ENCODE measurements at regions not wholly inside any gene's neighbourhood (a gene's known extent, or its start where the extent isn't known, plus 50 kb on each side); places are given as distances from the start of the nearest gene placed in this dataset.
"Not testable (repeated sequence)": the region's sequence is repeated elsewhere in the genome, so short reads cannot be mapped to it uniquely, and the experiment has no call there.

DNA sequence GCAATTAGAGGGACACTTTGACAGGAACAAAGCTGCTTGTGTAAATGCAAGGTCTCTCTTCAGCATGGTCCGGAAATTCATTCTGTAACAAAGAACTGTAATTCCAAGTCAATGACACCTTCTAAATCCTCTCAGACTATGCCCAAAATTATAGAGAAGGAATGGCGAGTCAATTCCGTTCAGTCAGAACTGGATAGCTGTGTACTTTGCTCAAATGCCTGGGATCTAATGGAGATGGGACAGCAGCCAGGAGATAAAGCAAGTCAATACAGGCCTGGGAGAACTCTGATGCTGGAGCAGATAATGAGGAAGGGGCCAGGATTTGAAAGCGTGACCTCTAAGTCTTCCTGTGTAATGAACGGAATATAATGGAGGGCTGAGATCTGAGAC is 96.4 kb upstream of the SPRY4 start:
- Histone ChIP-seq H3K27ac (no peak overlapping the region), H3K4me3 (no peak overlapping the region)

DNA sequence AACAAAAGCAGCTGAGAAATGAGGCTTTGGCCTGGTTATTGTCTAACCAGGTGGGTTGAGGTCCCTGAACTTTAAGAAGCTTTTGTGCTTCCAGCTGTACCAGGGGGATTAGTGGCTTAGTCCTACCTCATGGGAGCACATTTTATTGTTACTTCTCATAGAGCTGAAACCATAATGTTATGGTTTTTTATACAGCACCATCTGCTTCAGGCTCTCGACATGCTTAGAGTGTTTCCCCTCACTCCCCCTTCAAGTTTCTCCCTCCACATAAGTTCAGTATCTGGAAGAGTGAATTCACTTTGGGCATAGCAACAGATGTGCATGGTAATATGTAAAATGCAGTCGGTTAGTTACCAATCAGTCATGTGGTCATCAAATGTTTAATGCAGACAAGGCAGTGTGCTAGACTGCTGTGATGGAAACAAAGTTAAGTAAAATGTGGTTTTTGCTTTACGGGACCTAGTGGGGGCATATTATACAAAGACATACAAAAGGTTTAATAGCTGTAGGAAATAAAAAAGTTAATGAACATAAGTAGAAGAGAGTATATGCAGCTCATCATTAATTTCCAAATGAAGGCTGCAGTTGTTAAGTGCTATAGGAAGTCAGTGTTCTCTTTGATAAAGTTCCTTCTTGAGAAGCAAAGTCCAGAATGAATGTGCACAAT is 95.9 kb upstream of the SPRY4 start:
- no peak overlapping the region for H3K4me3 ChIP-seq
- H3K27ac ChIP-seq: no peak overlapping the region

DNA sequence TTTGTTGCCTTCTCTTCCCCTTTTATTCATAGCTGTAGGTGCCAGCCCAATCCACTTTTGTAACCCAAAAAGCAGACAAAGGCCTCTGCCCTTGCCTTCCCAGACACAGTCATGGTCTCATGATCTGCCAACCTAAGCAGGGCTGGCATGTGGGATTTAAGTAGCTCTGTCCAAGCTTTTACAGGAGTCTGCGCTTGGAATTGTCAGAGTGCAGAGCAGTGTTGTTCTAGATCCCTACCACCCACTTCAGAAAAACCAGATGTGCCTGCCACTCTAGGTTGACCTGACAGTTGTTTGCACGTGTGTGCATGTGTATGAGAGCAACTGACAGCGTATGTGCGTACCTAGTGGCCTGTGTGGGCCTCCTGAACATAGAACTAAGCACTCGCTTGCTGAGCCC is 87.8 kb upstream of the SPRY4 start:
- Histone ChIP-seq H3K27ac (no peak overlapping the region), H3K4me3 (no peak overlapping the region)

DNA sequence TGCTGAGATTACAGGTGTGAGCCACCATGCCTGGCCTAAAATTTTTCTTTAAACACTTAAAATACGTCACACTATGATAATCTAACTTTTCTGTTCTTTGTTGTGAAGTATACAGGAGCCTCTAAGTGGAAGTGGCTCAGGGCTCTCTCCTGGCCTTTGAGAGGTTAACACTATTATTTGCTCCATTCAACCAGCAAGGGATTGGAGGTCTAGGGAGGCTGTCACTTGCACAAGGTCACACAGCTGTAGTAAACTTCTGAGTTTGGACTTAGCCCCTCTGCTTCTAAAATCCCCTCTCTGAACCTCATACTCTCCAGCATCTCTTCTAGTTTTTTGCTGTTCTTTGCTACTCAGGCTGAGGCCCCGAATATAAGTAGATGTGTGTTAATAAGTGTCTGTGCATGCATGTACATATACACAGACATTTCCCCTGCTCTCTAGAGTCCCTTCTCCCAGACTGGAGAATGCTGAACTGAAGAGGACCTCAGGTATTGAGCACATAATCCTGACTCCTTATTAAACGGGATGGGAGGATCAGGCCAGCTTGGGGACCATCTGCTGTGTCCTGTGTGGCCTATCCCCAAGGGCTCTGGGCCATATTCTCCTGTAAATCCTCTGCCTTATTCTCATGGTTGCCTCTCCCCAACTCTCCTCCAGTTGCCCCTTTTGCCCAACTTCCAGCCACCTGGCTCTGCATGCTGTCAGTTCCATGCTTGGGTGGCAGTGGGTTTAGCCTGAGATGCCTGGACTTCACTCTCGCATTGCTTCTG is 87.0 kb upstream of the SPRY4 start:
- H3K27ac ChIP-seq: no peak overlapping the region

DNA sequence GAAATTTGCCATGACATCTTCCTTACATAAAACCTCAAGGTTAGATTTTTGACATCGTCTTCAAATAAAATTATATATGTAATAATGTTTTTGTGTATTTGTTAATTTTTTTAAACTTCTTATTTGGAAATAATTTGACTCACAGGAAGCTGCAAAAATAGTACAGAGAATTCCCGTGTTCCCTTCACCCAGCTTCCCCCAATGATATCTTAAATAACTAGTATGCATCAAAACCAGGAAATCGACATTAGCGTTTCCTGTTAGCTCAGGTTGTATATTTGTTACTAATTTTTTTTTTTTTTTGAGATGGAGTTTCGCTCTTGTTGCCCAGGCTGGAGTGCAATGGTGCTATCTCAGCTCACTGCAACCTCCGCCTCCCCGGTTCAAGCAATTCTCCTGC is 86.3 kb upstream of the SPRY4 start:
- Histone ChIP-seq H3K4me3 (no peak overlapping the region), H3K27ac (no peak overlapping the region)

More for the DNA sequence above, 87.0 kb upstream of the SPRY4 start:
- H3K4me3 ChIP-seq: no peak overlapping the region

DNA sequence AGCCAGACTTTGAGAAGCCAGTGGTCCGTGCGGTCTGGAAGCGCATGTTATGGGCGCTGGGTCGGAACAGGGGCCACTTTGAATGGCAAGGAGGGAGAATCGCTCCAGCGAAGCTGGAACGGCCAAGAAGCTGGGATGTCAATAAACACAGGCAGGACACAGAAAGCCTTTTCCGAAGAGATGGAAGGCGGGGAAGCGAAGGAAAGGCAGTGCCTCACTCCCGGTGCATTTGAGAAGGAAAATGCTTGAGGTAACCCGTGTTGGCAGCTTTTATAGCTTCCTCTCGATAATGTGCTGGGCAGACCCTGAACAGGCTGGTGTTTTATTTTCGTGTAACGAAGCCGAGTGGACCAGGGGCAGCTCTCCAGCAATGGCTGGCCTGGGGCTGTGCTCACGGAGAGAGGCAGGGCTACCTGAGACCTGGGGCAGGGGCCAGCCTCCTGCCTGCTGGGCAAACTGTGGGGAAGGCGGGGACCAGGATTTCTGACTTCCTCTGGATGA is 84.2 kb upstream of the SPRY4 start:
- Histone ChIP-seq H3K27ac (no peak overlapping the region), H3K4me3 (no peak overlapping the region)

DNA sequence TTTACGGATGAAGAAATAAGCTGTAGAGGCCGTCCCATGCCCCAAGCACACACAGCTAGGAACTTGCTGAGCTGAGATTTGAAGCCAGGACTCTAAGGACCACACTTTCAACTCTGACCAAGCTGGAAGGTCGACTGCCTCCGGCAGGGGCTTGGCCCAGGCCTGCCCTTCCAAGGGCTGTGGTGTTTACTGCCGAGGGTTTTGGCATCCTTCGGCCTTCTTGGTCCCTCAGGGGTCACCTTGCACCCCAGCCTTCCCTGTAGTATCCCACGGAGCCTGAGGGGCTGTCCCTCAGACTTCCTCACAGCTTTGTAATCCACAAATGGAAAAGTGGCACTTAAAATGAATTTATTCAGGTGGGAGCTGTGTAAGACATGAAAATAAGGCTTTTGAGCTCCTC is 83.7 kb upstream of the SPRY4 start:
- H3K4me3 ChIP-seq: no peak overlapping the region
- no peak overlapping the region for H3K27ac ChIP-seq

DNA sequence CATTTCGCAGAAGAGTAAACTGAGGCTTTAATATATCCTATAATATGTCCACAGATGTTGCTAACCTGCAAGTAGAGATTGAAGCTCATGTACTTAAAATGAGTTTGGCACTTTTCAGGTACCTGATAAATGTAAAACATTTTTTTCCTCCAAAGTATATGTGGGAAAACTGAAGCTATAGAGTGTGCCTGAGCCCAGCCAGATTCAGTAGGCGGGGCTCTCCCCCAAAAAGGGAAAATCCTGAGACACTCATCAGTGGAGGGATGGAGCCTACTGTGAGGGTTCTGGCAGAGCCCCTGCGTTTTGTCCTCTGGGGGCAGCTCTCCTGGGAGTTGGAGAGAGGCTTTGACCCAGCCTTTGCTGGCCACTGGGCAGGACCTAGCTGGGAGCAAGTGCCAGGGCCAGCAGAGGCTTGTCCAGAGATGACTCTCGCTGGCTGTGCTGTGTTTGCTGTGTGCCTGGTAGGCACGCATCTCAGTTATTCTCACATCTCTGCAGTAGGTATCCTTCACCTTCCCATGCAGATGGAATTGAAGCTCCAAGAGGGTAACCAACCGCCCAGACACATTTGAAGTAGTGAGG is 81.1 kb upstream of the SPRY4 start:
- H3K27ac ChIP-seq: no peak overlapping the region
- H3K4me3 ChIP-seq: no peak overlapping the region

DNA sequence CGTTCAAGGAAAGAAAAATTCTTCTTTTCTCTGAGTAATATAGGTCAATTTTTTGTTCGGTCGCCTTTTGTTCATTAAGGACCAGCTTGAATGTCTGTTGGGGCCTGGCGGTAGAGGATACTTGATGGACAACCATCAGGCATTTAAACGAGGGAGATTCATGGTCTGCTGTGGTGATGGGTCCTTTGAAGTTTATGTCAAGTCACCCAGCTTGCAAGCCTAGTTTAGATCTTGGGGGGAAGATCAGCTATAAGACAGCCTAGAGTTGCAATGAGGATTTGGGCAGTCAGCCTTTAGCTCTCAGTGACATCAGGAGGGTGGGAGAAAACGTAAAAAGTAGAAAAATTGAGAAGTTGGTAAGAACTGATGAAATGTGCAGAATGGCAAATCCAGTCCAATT is 80.2 kb upstream of the SPRY4 start:
- Histone ChIP-seq H3K27ac (no peak overlapping the region), H3K4me3 (no peak overlapping the region)

DNA sequence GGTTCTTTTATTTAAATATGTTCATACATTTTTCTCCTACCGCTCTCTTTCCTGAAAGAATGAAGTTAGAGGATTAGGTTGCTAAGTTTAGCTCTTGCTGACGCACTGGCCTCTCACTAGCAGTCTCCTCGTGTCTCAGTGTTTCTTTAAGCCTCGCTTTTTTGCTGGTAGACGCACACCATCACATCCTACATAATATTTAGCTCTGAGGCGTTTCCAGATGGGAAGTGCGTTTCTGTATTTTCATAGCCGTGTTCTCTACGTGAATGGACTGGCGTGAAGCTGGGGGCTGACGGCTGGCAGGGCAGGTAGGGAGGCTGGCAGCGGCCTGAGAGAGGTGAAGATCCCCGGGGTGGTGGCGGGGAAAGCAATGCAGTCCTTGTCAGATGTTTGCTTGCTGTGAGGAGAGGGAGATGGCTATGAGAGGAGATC is 79.2 kb upstream of the SPRY4 start:
- Histone ChIP-seq H3K4me3 (no peak overlapping the region), H3K27ac (no peak overlapping the region)

DNA sequence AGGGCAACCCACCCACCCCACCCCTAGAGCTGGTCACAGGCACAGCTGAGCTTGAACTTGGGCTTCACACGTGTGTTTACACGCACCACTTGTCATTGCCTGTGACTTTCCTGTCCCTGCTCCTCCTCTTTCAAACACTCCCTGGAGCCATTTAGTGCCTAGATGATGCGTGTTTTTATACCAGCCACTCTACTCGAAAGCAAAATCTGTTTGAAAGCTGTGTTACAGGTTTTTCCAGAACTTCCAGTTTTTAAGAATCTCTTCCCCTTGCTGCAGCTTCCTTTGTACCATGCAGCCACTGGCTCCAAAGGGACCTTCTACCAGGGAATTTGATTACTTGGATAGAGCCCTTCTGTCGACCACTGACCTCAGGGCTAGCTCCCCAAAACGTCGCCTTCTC is 78.8 kb upstream of the SPRY4 start:
- H3K4me3 ChIP-seq: no peak overlapping the region
- H3K27ac ChIP-seq: no peak overlapping the region

DNA sequence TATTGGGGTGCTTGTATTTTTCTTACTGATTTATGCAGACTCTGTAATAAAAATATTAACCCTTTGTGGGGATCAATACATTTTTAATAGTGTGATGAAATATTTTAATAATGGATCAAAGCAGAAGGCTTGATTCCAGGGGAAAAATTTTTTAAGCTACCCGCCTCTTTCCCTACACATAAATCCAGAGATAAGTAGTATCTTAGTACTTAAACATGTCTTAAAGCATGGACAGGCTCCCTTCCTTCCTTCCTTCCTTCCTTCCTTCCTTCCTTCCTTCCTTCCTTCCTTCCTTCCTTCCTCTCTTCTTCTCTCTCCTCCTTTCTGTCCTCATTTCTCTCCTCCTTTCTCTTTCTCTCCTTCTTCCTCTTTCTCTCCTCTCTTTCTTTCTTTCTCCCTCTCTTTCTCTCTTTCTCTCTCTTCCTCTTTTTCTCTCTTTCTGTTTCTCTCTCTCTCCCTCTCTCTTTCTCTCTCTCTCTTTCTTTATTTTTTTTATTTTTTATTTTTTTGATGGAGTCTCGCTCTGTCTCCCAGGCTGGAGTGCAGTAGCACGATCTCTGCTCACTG is 78.0 kb upstream of the SPRY4 start:
- H3K27ac ChIP-seq: no peak overlapping the region
- H3K4me3 ChIP-seq: no peak overlapping the region

DNA sequence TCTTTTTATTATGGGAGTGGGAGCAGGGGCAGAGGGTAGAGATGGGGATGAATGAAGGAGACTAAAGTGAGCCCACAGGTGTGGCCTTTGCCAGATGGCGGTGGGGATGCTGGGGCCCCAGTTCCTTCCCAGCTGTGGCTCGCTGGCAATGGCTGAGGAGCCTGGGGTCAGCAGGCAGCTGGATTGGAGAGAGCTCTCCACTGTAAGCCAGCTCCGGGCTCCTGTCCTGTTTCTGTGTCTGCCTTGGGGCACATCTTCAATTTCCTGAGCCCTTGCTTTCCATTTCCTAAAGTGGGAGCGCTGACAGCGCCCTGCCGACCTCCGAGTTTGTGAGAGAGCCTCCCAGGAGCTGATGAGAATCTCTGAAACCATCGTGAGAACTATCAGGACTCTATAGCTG is 75.6 kb upstream of the SPRY4 start:
- no peak overlapping the region for H3K4me3 ChIP-seq
- H3K27ac ChIP-seq: no peak overlapping the region

DNA sequence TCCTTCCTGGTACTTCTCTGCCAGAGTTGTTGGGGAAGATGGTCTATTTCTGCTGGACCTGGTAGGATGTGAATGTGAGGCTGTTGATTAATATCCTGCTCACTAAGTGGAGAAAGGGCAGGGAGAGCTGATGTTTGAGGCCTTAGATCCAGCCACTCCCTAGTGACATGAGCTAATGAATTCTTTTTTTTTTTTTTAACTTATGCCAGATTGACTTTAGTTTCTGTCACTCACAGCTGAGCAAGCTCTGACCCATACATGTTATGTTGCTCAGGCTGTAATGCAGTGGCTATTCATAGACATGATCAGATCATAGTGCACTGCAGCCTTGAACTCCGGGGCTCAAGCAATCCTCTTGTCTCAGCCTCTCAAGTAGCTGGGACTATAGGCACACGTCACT is 75.1 kb upstream of the SPRY4 start:
- H3K27ac ChIP-seq: no peak overlapping the region

DNA sequence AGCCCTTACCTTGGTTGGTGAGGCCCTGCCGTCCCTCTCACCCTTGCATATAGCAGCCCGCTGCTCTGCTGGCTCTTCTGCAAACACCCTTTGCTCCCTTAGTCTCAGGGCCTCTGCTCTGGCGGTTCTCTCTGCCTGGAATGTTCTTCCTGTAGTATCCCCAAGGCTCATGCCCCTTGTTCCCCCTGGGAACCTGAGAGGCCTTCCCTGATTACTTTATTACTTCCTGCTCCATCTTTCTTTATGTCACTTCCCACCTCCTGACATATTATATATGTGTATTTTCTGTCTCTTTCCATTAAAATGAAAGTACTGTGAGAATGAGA is 73.9 kb upstream of the SPRY4 start:
- Histone ChIP-seq H3K27ac (no peak overlapping the region), H3K4me3 (no peak overlapping the region)

More for the DNA sequence above, 75.1 kb upstream of the SPRY4 start:
- no peak overlapping the region for H3K4me3 ChIP-seq

DNA sequence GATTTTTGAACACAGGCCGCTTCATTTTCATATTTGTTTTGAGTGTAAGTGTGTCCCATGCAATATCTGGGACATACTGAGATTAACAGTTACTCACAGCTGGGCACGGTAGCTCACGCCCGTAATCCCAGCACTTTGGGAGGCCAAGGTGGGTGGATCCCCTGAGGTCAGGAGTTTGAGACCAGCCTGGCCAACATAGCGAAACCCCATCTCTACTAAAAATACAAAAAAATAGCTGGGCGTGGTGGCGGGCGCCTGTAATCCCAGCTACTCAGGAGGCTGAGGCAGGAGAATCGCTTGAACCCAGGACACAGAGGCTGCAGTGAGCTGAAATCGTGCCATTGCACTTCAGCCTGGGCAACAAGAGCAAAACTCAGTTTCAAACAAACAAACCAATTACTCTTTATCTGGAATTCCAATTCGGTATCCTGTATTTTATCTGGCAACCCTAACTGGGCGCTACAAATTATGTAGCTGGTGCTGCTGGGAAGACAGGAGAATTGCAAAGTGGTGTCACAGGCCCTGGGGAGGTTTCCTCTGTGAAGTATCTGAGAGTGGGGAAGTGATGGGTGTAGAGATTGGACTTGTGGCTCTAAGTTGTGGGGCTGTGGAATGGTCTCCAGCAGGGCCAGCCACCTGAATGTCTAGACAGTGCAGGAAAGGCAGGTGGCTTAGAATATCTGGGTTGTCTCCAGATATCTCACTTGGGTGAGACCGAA is 73.3 kb upstream of the SPRY4 start:
- not testable (repeated sequence) for H3K4me3 ChIP-seq, H3K27ac ChIP-seq

DNA sequence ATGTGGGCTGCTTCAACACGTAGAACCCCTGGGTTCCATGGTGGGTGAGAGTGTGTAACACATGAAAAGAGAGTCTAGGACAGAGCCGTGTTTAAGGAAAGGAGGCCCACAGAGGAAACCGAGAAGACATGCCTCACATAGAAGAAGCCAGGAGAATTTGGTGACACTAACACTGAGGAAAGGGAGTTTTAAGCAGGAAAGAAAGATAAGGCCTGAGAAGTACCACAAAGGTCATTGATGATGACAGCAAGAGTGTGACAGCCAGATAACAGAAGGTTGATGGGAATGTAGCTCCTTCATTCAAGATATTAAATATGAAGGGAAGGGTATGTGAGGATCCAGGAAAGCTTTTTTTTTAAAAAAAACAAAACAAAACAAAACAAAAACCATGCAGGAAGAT is 72.4 kb upstream of the SPRY4 start:
- no peak overlapping the region for H3K4me3 ChIP-seq
- no peak overlapping the region for H3K27ac ChIP-seq

DNA sequence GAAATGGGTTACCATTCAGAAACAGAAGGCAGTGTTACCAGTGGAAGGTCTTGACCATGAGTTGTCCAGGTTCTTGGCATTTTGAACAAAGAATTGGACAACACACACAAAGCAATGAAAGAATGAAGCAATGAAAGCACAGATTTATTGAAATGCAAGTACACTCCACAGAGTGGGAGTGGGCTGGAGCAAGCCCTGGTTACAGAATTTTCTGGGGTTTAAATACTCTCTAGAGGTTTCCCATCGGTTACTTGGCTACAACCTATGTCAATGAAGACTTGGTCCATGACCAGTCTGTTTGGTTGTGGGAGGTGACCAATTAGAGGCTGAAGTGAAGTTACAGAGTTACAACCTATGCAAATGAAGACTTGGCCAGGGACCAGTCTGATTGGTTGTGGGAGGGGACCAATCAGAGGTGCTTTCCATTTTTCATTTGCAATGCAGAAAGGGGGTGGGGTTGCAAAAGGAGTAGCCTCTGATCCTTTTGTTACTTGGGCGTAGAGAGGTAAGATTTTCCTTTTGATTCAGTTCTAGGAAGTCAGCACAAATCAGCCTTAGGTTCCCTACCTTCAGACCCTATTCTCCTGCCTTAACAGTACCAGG is 71.7 kb upstream of the SPRY4 start:
- H3K4me3 ChIP-seq: no peak overlapping the region
- H3K27ac ChIP-seq: no peak overlapping the region

DNA sequence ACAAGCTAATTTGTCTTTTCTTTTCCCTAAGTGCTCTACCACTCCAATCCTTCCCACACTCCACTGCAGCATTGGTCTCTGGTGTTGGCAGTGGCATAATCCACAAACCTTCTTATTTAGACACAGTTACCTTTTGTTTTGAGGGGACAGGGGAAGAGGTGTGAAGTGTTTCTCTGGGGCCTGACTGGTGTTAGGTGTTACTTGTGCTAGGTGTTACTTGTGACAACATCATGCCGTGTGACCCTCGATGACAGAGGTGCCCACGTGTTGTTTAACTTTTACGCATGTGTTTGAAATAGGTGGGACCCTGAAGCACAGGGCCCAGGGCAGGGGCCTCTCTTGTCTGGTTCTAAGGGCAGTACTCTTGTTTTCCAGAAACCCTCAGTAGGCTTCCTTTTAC is 70.5 kb upstream of the SPRY4 start:
- no peak overlapping the region for H3K27ac ChIP-seq
- H3K4me3 ChIP-seq: no peak overlapping the region

All from skin epidermis (tissue), 12 donors.